Ramos (cell line): ENCODE measurements at regions not wholly inside any gene's neighbourhood (a gene's known extent, or its start where the extent isn't known, plus 50 kb on each side); places are given as distances from the start of the nearest gene placed in this dataset.
"Not testable (repeated sequence)": the region's sequence is repeated elsewhere in the genome, so short reads cannot be mapped to it uniquely, and the experiment has no call there.

Experiments used
- in situ Hi-C: fragments of 300-500 bp; cut with MboI; formaldehyde crosslinking; loops from one replicate; pipeline ENCODE4 v1.14.3; 2022; ENCODE audit warnings: low sequenced_read_pairs; ENCODE audit not compliant: unreplicated experiment

DNA sequence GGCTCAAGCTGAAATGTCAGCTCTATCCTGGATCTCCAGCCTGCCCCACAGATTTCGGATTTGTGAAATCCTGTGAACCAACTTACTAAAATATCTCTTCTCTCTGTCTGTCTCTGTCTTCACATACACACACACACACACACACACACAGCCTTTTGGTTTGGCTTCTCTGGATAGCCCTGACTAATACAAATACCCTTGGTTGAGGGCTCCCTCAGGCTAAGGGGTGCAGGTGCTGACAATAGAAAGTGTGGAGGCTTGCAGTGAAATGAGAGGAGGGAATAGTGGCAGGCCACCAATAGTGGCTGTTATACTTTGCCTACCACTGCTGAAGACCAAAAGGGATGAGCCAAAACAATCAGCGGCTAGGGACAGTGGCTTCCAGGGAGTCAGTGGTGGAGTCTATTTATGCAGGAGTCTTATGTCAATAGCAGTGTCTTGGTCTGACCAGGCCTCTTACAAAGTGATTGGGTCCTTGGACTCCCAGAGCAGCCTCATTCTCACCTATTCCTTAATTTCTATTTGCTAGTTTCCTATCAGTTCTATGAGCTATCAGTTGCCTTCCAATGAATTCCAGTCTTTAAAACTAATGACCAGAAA lies 93.2 kb upstream of the GAS1 start:
- in situ Hi-C loops: no loop called here

DNA sequence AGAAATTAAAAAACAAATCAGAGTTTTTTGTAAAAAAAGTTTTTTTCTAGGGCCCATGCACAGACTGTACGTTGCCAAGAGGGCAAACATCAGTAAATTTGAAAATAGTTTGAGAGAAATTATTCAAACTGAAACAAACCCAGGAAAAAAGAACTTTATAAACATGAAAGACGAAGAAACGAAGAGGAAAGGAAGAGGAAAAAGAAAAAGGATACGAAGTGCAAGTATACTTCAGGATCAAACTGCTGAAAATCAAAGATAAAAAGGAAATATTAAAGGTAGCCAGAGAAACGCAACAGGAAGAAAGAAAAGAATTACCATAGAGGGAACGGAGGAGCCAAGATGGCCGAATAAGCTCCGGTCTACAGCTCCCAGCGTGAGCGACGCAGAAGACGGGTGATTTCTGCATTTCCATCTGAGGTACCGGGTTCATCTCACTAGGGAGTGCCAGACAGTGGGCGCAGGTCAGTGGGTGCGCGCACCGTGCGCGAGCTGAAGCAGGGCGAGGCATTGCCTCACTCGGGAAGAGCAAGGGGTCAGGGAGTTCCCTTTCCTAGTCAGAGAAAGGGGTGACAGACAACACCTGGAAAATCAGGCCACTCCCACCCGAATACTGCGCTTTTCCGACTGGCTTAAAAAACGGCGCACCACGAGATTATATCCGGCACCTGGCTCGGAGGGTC lies 94.4 kb upstream of the GAS1 start:
- in situ Hi-C loops: not testable (repeated sequence)

DNA sequence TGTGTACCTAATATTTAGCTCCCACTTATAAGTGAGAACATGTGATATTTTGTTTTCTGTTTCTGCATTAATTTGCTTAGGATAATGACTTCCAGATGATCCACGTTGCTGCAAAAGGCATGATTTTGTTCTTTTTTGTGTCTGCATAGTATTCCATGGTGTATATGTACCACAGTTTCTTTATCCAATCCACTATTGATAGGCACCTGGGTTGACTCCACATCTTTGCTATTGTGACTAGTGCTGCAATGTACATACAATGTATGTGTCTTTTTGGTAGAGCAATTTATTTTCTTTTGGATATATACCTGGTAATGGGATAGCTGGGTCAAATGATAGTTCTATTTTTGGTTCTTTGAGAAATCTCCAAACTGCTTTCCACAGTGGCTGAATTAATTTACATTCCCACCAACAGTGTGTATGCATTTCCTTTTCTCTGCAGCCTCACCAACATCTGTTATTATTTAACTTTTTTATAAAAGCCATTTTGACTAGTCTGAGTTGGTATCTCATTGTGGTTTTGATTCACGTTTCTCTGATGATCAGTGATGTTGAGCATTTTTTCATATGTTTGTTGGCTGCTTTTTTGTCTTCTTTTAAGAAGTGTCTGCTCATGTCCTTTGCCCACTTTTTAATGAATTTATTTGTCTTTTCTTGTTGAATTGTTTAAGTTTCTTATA lies 102.8 kb upstream of the GAS1 start:
- in situ Hi-C loops: not testable (repeated sequence)

DNA sequence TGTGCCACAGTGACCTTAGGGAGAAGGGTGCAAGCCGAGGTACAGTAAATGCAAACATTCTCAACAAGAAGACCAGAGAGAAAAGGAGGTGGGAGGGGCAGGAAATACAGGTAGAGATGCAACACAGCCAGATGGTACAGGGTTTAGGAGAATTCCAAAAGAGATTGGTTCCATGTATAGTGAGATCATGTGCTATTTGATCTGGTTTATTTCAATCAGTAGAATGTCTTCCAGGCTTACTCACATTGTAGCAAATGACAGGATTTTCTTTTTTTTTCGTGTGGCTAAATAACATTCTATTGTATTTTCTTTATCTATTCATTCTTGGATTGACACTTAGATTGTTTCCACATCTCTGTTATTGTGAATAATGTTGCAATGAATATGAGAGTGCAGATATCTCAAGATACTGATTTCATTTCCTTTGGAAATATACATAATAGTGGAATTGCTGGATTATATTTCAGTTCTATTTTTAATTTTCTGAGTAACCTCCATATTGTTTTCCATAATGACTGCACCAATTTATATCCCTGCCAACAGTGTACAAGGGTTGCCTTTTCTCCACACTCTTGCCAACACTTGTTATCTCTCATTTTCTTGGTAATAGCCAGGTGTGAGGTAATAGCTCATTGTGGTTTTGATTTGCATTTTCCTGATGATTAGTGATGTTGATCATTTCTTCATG lies 107.8 kb upstream of the GAS1 start:
- in situ Hi-C loops: no loop called here

- in situ Hi-C loops: no loop called here
These were observed 112.5 kb upstream of the GAS1 start for GRCh38 chr9:87059772-87060171.

GRCh38 chr9:87062746-87063145 lies 115.4 kb upstream of the GAS1 start:
- in situ Hi-C loops: no loop called here

DNA sequence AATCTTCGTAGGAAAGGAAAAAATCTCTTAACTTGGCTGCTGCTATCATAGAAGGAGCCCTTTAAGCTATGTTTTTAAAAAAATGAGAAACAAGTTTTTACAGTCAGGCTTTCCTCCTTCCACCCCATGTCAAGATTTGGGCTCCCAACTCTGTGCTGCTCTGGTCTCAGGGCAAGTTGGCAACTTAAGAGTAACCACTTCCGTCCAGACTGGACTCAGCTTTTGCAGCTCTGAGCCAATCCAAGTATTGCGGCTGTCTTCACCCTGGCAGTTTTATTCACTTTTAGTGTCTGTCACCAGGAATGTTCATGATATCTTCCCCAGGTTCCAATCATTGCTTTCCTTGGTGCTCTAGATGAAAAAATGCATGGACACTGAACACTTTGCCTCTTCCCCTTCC lies 115.9 kb upstream of the GAS1 start:
- in situ Hi-C loops: no loop called here

GRCh38 chr9:87063871-87064270 lies 116.6 kb upstream of the GAS1 start:
- in situ Hi-C loops: no loop called here

DNA sequence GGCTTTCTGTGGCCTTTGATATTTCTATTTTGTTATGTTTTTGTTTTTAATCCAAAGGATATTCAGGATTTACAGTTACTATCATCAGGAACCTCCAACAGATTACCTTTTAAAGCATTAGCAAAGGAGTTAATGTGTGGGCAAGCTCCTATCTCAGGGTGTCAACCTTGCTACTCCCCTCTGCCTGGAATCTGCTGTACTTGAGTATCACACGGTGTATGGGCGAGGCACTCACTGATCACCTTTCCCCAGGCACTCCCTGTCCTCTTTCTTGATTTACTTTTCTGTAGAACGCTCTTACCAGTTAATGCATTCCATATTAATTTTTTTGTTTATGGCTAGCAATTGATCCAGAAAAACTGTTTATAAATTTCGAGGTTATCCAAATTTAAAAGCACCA lies 117.0 kb upstream of the GAS1 start:
- in situ Hi-C loops: no loop called here

GRCh38 chr9:87065981-87066380 lies 118.7 kb upstream of the GAS1 start:
- in situ Hi-C loops: no loop called here

GRCh38 chr9:87067426-87067825 lies 120.1 kb upstream of the GAS1 start:
- in situ Hi-C loops: no loop called here

- in situ Hi-C loops: no loop called here
These were observed 121.0 kb upstream of the GAS1 start for GRCh38 chr9:87068177-87068840.

DNA sequence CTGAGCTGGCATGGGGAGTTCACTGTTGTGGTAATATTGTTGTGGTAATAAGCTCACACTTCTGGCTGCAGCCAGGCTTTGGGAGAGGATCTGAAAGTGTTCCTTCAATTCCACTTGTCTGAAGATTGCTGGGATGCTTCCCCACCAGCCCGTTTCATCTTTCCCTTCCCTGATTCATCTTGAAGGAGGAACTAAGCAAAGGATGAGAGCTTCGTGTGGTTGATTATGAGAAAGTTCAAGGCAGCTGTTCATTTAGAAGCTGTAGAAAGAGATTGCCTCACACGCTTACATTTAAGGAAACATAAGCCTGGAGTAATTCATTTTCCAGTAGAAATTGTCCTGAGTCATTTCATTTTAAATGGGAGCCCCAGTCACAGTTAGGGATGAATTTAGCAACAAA lies 122.4 kb upstream of the GAS1 start:
- in situ Hi-C loops: no loop called here

GRCh38 chr9:87070336-87070735 lies 123.0 kb upstream of the GAS1 start:
- in situ Hi-C loops: no loop called here

DNA sequence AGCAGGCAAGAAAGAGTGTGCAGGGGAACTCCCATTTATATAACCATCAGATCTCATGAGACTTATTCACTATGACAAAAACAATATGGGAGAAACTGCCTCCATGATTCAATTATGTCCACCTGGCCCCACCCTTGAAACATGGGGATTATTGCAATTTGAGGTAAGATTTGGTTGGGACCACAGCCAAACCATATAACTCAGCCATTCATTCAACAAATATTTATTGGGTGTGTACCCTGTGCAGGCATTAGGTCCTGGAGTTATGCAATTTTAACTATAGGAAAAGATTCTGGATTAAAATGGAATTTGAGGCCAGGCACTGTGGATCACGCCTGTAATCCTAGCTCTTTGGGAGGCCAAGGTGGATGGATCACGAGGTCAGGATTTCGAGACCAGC lies 124.2 kb upstream of the GAS1 start:
- in situ Hi-C loops: no loop called here

DNA sequence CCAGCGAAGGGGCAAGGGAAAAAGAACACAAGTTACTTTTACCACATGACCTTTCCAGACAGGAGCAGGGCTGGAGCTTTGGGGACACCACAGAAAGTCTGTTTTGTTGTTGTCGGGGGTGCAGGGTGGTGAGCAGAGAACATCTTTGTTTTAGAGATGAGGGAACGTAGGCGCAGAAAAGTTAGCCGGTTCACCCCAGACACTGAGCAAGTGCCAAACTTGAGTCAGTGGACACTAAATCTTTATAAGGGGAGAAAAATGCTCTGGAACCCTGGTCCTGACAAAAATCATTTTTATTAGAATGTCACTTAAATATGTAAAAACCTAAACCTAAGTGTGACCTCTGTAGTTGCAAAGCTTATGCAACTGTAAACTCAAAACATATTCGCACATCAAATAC lies 126.4 kb upstream of the GAS1 start:
- in situ Hi-C loops: no loop called here

DNA sequence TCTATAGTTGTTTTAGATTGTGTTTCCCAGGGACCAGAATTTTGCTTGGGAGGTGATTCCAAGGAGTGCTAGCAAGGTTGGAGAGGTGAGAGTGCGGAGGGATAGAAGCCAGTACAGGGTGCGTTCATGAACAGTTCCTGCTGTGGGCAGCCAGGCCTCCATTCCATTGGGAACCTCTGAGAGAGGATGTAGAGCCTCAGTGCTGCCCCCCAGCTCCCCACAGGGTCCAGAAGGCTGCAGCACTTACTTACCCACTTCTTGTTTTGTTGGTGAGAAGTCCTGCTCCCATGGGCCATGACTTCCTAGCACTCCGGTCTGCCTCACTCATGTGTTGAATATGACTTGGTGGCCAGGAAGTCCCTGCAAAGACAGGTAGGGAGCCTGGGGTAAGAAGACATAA lies 128.2 kb upstream of the GAS1 start:
- in situ Hi-C loops: no loop called here

DNA sequence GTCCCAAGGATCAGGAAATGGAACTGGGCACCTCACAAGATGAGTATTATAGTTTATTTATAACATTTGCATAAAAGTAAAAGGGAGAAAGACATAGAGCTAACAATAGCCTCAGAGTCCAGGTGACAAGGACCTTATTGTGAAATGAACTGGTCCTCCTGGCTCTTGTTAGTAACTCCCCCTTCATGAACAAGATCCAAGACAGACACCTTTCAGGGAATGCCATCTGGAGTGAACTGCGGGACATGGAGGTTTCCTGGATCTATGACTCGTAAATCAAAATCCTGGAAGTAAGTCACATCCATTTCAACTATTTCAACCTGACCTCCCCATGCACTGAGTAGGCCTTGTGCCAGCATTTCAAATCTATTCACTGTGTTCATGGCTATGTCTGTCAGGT lies 129.5 kb upstream of the GAS1 start:
- in situ Hi-C loops: no loop called here

GRCh38 chr9:87077986-87078385 lies 130.7 kb upstream of the GAS1 start:
- in situ Hi-C loops: no loop called here

- in situ Hi-C loops: no loop called here
These were observed 133.4 kb upstream of the GAS1 start for GRCh38 chr9:87080512-87081264.
